ENCODE measurements at regions not wholly inside any gene's neighbourhood (a gene's known extent, or its start where the extent isn't known, plus 50 kb on each side); places are given as distances from the start of the nearest gene placed in this dataset.

- Mint-ChIP-seq H3K9me3 (no peaks in the 10 kb centered on the region), H3K36me3 (ENCODE audit: insufficient read depth in 2 of 2) (no peaks in the 10 kb centered on the region), H3K27ac (no peak overlapping the region), H3K4me3 (no peak overlapping the region), H3K4me1 (ENCODE audit: low read depth) (no peaks in the 10 kb centered on the region), H3K27me3 (ENCODE audit: low read depth) (peaks cover 17% of the 10 kb centered on the region)
- DNase-seq (no peak), ATAC-seq (replicated peaks in 1 of 2) (no peak)
Observed at GRCh38 chr2:239892441-239893235, 132.5 kb downstream of the NDUFA10 start.

DNA sequence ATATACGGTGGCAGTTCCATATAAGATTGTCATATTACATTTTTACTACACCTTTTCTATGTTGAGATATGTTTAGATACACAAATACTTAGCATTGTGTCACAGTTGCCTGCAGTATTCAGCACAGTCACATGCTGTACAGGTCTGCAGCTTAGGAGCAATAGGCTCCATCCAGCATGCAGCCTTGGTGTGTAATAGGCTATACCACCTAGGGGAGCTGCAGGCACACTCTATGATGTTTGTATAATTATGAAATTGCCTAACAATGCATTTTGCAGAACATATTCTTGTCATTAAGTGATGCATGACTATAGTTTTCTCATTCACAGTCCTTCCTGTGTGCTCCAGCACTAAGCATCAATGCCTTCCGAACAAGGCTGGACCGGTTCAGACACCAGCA is 133.4 kb downstream of the NDUFA10 start:
- Mint-ChIP-seq H3K4me3 (no peak overlapping the region), H3K27me3 (ENCODE audit: low read depth) (peaks cover 17% of the 10 kb centered on the region), H3K27ac (no peak overlapping the region), H3K4me1 (ENCODE audit: low read depth) (no peaks in the 10 kb centered on the region), H3K36me3 (ENCODE audit: insufficient read depth in 2 of 2) (no peaks in the 10 kb centered on the region), H3K9me3 (no peaks in the 10 kb centered on the region)
- no peak for ATAC-seq (replicated peaks in 1 of 2)
- no peak for DNase-seq

DNA sequence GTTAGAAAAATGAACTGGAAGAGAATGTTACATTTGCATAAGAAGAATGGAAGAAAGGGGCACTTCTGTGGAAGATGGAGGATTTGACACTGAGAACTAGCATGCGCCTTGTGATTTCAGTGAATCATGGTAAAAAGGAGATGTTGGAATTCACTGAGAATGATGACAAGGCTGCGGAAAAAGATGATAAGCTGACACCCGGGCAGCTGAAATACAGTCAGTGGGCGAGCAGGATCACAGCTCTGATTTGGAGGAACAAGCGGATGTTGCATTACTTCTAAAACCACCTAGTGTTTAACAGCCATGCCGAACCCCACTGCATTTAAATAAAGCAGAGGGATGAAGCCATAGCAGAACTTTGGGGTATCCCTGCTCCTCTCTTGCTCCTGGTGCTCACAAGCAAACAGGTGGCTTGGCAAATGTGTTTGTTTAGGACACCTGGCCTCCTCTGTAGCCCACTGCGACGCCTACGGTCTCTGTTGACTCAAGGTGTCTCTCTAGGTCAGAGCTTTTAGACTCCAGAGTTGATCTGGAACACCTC is 134.9 kb downstream of the NDUFA10 start:
- peaks cover 0 to 4% of the 10 kb centered on the region in 2 donors for H3K9me3 Mint-ChIP-seq

DNA sequence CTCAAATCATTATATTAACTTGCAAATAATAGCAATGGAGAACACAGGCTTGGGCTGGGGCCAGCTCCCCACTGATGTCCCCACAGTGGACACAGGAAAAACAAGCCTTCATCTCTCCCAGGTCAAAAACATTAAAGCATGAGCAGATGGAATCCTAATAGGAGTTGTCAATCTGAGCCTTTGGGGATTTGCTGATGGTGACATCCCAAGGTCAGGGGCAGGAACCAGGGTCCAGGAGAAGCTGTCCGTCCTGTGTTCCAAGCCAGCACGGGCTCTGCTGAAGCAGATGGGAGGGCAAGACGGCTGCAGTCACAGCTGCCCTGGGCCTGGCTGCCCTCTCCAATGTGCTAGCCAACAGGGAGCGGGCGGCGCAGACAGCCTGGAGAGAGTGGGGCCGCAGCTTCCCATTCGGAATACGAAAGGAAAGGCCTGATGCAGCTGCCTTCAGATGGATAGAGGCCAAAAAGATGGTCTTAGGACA is 135.5 kb downstream of the NDUFA10 start:
- ATAC-seq (replicated peaks in 1 of 2) (no peak), DNase-seq (no peak)
- Mint-ChIP-seq H3K4me1 (ENCODE audit: low read depth) (no peaks in the 10 kb centered on the region), H3K4me3 (no peak overlapping the region), H3K27me3 (ENCODE audit: low read depth) (peaks cover 11% of the 10 kb centered on the region), H3K36me3 (ENCODE audit: insufficient read depth in 2 of 2) (peaks cover 3% of the 10 kb centered on the region in 2 donors), H3K27ac (no peak overlapping the region), H3K9me3 (peaks cover 2 to 7% of the 10 kb centered on the region in 2 donors)

More for the DNA sequence above, 134.9 kb downstream of the NDUFA10 start:
- Mint-ChIP-seq H3K27ac (no peak overlapping the region), H3K36me3 (ENCODE audit: insufficient read depth in 2 of 2) (no peaks in the 10 kb centered on the region), H3K27me3 (ENCODE audit: low read depth) (peaks cover 17% of the 10 kb centered on the region), H3K4me3 (no peak overlapping the region), H3K4me1 (ENCODE audit: low read depth) (no peaks in the 10 kb centered on the region)
- no peak for DNase-seq
- ATAC-seq (replicated peaks in 1 of 2) = no peak

DNA sequence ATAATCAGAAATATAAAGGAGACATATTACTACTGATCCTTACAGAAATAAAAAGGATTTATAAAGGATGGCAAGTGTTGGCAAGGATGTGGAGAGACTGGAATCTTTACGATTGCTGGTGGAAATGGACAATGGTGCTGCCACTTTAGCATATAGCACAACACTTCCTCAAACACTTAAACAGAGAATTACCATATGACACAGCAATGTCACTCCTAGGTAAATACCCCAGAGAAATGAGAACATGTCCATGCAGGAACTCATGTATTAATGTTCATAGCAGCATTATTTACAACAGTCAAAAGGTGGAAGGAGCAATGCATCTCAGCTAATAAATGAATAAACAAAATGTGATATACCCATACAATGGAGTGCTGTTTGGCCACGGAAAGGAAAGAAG is 137.5 kb downstream of the NDUFA10 start:
- Mint-ChIP-seq H3K9me3 (peaks cover 5 to 9% of the 10 kb centered on the region in 2 donors), H3K27ac (no peak overlapping the region), H3K36me3 (ENCODE audit: insufficient read depth in 2 of 2) (peaks cover 6 to 11% of the 10 kb centered on the region in 2 donors), H3K27me3 (ENCODE audit: low read depth) (no peaks in the 10 kb centered on the region), H3K4me1 (ENCODE audit: low read depth) (no peaks in the 10 kb centered on the region), H3K4me3 (no peak overlapping the region)
- DNase-seq (no peak), ATAC-seq (replicated peaks in 1 of 2) (no peak)

GRCh38 chr2:239886781-239887180 is 138.4 kb downstream of the NDUFA10 start:
- no peak for ATAC-seq (replicated peaks in 1 of 2)
- no peak overlapping the region for H3K27ac Mint-ChIP-seq
- no peak overlapping the region for H3K4me3 Mint-ChIP-seq
- peaks cover 5 to 9% of the 10 kb centered on the region in 2 donors for H3K9me3 Mint-ChIP-seq
- H3K36me3 Mint-ChIP-seq (ENCODE audit: insufficient read depth in 2 of 2) = peaks cover 6 to 11% of the 10 kb centered on the region in 2 donors
- peaks cover 7% of the 10 kb centered on the region for H3K4me1 Mint-ChIP-seq (ENCODE audit: low read depth)
- DNase-seq = no peak
- H3K27me3 Mint-ChIP-seq (ENCODE audit: low read depth) = peaks cover 5% of the 10 kb centered on the region

- DNase-seq (no peak), ATAC-seq (replicated peaks in 1 of 2) (no peak)
- Mint-ChIP-seq H3K4me3 (no peak overlapping the region), H3K4me1 (ENCODE audit: low read depth) (peaks cover 8% of the 10 kb centered on the region), H3K27me3 (ENCODE audit: low read depth) (peaks cover 16% of the 10 kb centered on the region), H3K36me3 (ENCODE audit: insufficient read depth in 2 of 2) (peaks cover 6 to 11% of the 10 kb centered on the region in 2 donors), H3K9me3 (peaks cover 5 to 9% of the 10 kb centered on the region in 2 donors), H3K27ac (no peak overlapping the region)
Observed at GRCh38 chr2:239884875-239885274, 140.3 kb downstream of the NDUFA10 start.

GRCh38 chr2:239884051-239884405 is 141.1 kb downstream of the NDUFA10 start:
- Mint-ChIP-seq H3K4me1 (ENCODE audit: low read depth) (peaks cover 8% of the 10 kb centered on the region), H3K4me3 (no peak overlapping the region), H3K36me3 (ENCODE audit: insufficient read depth in 2 of 2) (peaks cover 6 to 11% of the 10 kb centered on the region in 2 donors), H3K9me3 (peaks cover 5 to 9% of the 10 kb centered on the region in 2 donors), H3K27ac (no peak overlapping the region), H3K27me3 (ENCODE audit: low read depth) (peaks cover 16% of the 10 kb centered on the region)
- ATAC-seq (replicated peaks in 1 of 2) (no peak), DNase-seq (no peak)

- H3K4me1 Mint-ChIP-seq (ENCODE audit: low read depth) = peaks cover 8% of the 10 kb centered on the region
- peaks cover 5 to 9% of the 10 kb centered on the region in 2 donors for H3K9me3 Mint-ChIP-seq
- H3K4me3 Mint-ChIP-seq = no peak overlapping the region
- ATAC-seq (replicated peaks in 1 of 2) (no peak), DNase-seq (no peak)
- peaks cover 16% of the 10 kb centered on the region for H3K27me3 Mint-ChIP-seq (ENCODE audit: low read depth)
- H3K36me3 Mint-ChIP-seq (ENCODE audit: insufficient read depth in 2 of 2) = peaks cover 6 to 11% of the 10 kb centered on the region in 2 donors
- no peak overlapping the region for H3K27ac Mint-ChIP-seq
Observed at GRCh38 chr2:239883326-239884050, 141.7 kb downstream of the NDUFA10 start.

- ATAC-seq (replicated peaks in 1 of 2) = no peak
Observed at GRCh38 chr2:239882781-239883180, 142.4 kb downstream of the NDUFA10 start.

GRCh38 chr2:239882331-239882732 is 142.8 kb downstream of the NDUFA10 start:
- Mint-ChIP-seq H3K4me1 (ENCODE audit: low read depth) (peaks cover 8% of the 10 kb centered on the region), H3K9me3 (peaks cover 5 to 9% of the 10 kb centered on the region in 2 donors), H3K27ac (no peak overlapping the region), H3K36me3 (ENCODE audit: insufficient read depth in 2 of 2) (peaks cover 6 to 11% of the 10 kb centered on the region in 2 donors), H3K4me3 (no peak overlapping the region), H3K27me3 (ENCODE audit: low read depth) (peaks cover 16% of the 10 kb centered on the region)
- ATAC-seq (replicated peaks in 1 of 2) (peak; percentile 37 to 51), DNase-seq (peak; percentile 54 to 55)

More at GRCh38 chr2:239882781-239883180, 142.4 kb downstream of the NDUFA10 start:
- Mint-ChIP-seq H3K27me3 (ENCODE audit: low read depth) (peaks cover 16% of the 10 kb centered on the region), H3K9me3 (peaks cover 5 to 9% of the 10 kb centered on the region in 2 donors), H3K4me1 (ENCODE audit: low read depth) (peaks cover 8% of the 10 kb centered on the region), H3K4me3 (no peak overlapping the region), H3K27ac (no peak overlapping the region), H3K36me3 (ENCODE audit: insufficient read depth in 2 of 2) (peaks cover 6 to 11% of the 10 kb centered on the region in 2 donors)
- DNase-seq = no peak

- DNase-seq (no peak), ATAC-seq (replicated peaks in 1 of 2) (no peak)
- Mint-ChIP-seq H3K36me3 (ENCODE audit: insufficient read depth in 2 of 2) (peaks cover 6 to 11% of the 10 kb centered on the region in 2 donors), H3K27ac (no peak overlapping the region), H3K4me3 (no peak overlapping the region), H3K27me3 (ENCODE audit: low read depth) (peaks cover 16% of the 10 kb centered on the region), H3K9me3 (peaks cover 5 to 9% of the 10 kb centered on the region in 2 donors), H3K4me1 (ENCODE audit: low read depth) (peaks cover 8% of the 10 kb centered on the region)
Observed at GRCh38 chr2:239881561-239882320, 143.4 kb downstream of the NDUFA10 start.
